BLaER1 treated with 17β-estradiol and CSF1 and Interleukin-3, amounts not matched to agents 10 nM and 100 nM (cell line): ENCODE measurements at regions not wholly inside any gene's neighbourhood (a gene's known extent, or its start where the extent isn't known, plus 50 kb on each side); places are given as distances from the start of the nearest gene placed in this dataset.
A peak's percentile ranks its signal among the peaks of the same experiment; 100 is the strongest.
"Not testable (repeated sequence)": the region's sequence is repeated elsewhere in the genome, so short reads cannot be mapped to it uniquely, and the experiment has no call there.

Source experiments
- H3K27ac ChIP-seq, 11 experiments: shearing (Covaris generic); formaldehyde crosslinking; 2 replicates each; pipeline ENCODE4 v1.8.1; 2022
- H3K27me3 ChIP-seq, 11 experiments: shearing (Covaris generic); formaldehyde crosslinking; 2 replicates each; pipeline ENCODE4 v1.8.1; 2022
- H3K36me3 ChIP-seq, 11 experiments: shearing (Covaris generic); formaldehyde crosslinking; 2 replicates each; pipeline ENCODE4 v1.8.1; 2022
- H3K4me1 ChIP-seq, 10 experiments: shearing (Covaris generic); formaldehyde crosslinking; 2 replicates each; pipeline ENCODE4 v1.8.1; 2022
- H3K4me2 ChIP-seq, 11 experiments: shearing (Covaris generic); formaldehyde crosslinking; 2 replicates each; pipeline ENCODE4 v1.8.1; 2022
- H3K4me3 ChIP-seq, 10 experiments: shearing (Covaris generic); formaldehyde crosslinking; 2 replicates each; pipeline ENCODE4 v1.8.1; 2022
- H3K9ac ChIP-seq, 11 experiments: shearing (Covaris generic); formaldehyde crosslinking; 2 replicates each; pipeline ENCODE4 v1.8.1; 2022
- H3K9me3 ChIP-seq, 11 experiments: shearing (Covaris generic); formaldehyde crosslinking; replicated peaks in 1 of 11; 2 replicates each; pipeline ENCODE4 v1.8.1; 2022
- H4K20me1 ChIP-seq, 11 experiments: shearing (Covaris generic); formaldehyde crosslinking; 2 replicates each; pipeline ENCODE4 v1.8.1; 2022
- Cebpa-rat ChIP-seq, 11 experiments: shearing (Covaris generic); IDR thresholded peaks; 2 replicates each; pipeline ENCODE4 v1.8.1; 2022

DNA sequence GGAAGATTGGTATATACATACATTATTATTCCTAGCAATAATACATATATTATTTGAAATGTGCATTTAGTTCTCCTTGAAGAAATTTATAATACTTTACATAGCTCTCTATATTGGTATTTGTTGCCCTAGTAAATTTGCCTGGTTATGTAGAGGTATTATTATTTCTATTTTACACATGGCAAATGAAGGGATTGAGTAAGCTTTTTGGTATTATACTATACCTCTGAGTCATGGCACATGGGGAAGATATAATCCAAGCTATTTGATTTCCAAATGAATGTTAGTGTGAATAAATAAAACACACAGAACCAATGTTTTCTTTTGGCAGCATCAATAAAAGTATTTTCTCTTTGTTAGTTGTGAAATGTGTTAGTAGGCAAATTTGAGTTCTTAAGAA lies 409.6 kb upstream of the SLC35B3 start:
- Histone ChIP-seq H4K20me1 (no peaks in the 10 kb centered on the region), H3K9me3 (no peaks in the 10 kb centered on the region), H3K27ac (no peak overlapping the region), H3K36me3 (no peaks in the 10 kb centered on the region), H3K4me3 (no peak overlapping the region), H3K27me3 (no peaks in the 10 kb centered on the region), H3K9ac (no peak overlapping the region), H3K4me2 (no peak overlapping the region), H3K4me1 (peaks cover 0 to 7% (median 0%) of the 10 kb centered on the region in 10 experiments; a peak in 3 of 20 replicates)
- no peak for TF ChIP-seq Cebpa-rat (IDR thresholded peaks at IDR 0.05)

DNA sequence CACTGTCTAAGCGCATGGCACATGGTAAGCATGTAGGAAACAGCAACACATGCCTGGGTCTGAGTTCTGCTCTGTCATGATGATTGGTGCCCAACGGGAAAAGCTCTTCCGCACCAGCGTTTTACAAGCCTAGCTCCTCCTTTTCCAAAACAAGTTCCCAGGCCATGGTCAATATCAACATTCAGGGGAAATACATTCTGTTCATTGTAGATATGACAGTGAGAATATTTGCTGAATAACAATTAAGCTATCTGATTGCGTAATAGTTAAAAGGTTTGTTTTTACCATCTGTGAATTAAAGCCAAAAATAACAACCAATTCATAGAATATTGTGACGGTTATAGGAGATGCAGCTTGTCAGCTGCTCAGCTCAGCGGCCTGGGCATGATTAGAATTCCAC lies 404.3 kb upstream of the SLC35B3 start:
- no peaks in the 10 kb centered on the region for H3K36me3 ChIP-seq
- no peak overlapping the region for H3K9ac ChIP-seq
- no peaks in the 10 kb centered on the region for H3K4me1 ChIP-seq
- no peaks in the 10 kb centered on the region for H3K27me3 ChIP-seq
- no peak overlapping the region for H3K27ac ChIP-seq
- no peaks in the 10 kb centered on the region for H4K20me1 ChIP-seq
- H3K9me3 ChIP-seq = no peaks in the 10 kb centered on the region
- no peak overlapping the region for H3K4me3 ChIP-seq
- no peak overlapping the region for H3K4me2 ChIP-seq
- peak in 9 of 11 experiments; percentile 35 to 96 (median 85); a peak in 18 of 22 replicates for TF ChIP-seq Cebpa-rat (IDR thresholded peaks at IDR 0.05)

DNA sequence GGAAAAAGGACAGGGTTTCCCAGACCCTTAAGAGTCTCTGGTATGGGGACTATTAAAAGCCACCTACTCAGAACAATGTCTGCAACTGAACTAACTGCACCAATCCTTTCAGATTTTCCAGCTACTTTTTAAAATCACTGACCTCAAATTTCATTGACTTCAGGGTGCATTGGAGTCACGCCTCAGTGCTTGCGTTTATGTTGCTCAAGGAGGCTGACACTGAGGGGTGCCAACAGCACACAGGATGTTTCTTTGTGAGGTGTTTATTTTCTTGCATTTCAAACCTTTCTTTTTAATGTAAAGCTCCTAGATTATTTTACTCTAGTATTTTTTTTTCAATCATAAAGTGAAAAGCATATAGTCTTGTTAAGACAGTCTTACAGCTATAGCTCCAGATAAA lies 402.0 kb upstream of the SLC35B3 start:
- Histone ChIP-seq H3K27ac (no peak overlapping the region), H3K9ac (no peak overlapping the region), H4K20me1 (no peaks in the 10 kb centered on the region), H3K36me3 (no peaks in the 10 kb centered on the region), H3K27me3 (no peaks in the 10 kb centered on the region), H3K9me3 (no peaks in the 10 kb centered on the region), H3K4me2 (no peak overlapping the region), H3K4me1 (no peaks in the 10 kb centered on the region), H3K4me3 (no peak overlapping the region)
- no peak for TF ChIP-seq Cebpa-rat (IDR thresholded peaks at IDR 0.05)

GRCh38 chr6:8832695-8833094 lies 397.4 kb upstream of the SLC35B3 start:
- H3K4me1 ChIP-seq, H3K4me3 ChIP-seq, H3K27ac ChIP-seq, H4K20me1 ChIP-seq, H3K27me3 ChIP-seq, H3K36me3 ChIP-seq, H3K9me3 ChIP-seq, H3K4me2 ChIP-seq, H3K9ac ChIP-seq: not testable (repeated sequence)

- H3K4me3 ChIP-seq = no peak overlapping the region
- H3K27ac ChIP-seq = no peak overlapping the region
- no peak overlapping the region for H3K9ac ChIP-seq
- no peak for TF ChIP-seq Cebpa-rat (IDR thresholded peaks at IDR 0.05)
- H3K4me1 ChIP-seq = no peaks in the 10 kb centered on the region
- no peaks in the 10 kb centered on the region for H3K9me3 ChIP-seq
- H3K27me3 ChIP-seq = no peaks in the 10 kb centered on the region
- no peaks in the 10 kb centered on the region for H4K20me1 ChIP-seq
- no peak overlapping the region for H3K4me2 ChIP-seq
- H3K36me3 ChIP-seq = no peaks in the 10 kb centered on the region
These were observed 396.2 kb upstream of the SLC35B3 start for GRCh38 chr6:8831366-8832152.

- H3K27ac ChIP-seq = no peak overlapping the region
- TF ChIP-seq Cebpa-rat (IDR thresholded peaks at IDR 0.05) = no peak
- H3K9ac ChIP-seq = no peak overlapping the region
- H3K4me2 ChIP-seq = no peak overlapping the region
- no peaks in the 10 kb centered on the region for H3K36me3 ChIP-seq
- H3K27me3 ChIP-seq = no peaks in the 10 kb centered on the region
- H3K4me1 ChIP-seq = no peaks in the 10 kb centered on the region
- no peak overlapping the region for H3K4me3 ChIP-seq
- no peaks in the 10 kb centered on the region for H3K9me3 ChIP-seq
- H4K20me1 ChIP-seq = no peaks in the 10 kb centered on the region
These were observed 395.4 kb upstream of the SLC35B3 start for GRCh38 chr6:8830794-8831193.

DNA sequence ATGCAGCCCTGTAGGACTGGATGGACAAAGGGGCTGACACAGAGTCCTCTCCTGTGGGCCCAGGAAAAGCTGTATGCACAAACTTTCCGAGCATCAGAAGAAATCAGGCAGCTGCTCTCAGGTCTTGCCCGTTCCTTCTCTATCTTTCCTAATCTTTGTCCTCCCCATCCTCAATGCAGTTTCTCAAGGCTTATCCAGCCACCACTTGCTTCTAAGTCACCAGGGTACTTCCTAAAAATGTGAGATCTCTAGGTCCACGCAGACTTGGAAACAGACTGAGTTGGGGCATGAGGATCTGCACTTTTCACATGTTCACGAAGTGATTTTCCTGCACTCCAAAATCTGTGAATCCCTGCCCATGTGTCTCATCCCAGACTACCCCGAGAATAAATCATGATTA lies 394.5 kb upstream of the SLC35B3 start:
- no peaks in the 10 kb centered on the region for H3K27me3 ChIP-seq
- H4K20me1 ChIP-seq = no peaks in the 10 kb centered on the region
- H3K36me3 ChIP-seq = no peaks in the 10 kb centered on the region
- no peak overlapping the region for H3K4me2 ChIP-seq
- H3K4me1 ChIP-seq = no peaks in the 10 kb centered on the region
- no peak overlapping the region for H3K27ac ChIP-seq
- no peak overlapping the region for H3K4me3 ChIP-seq
- H3K9ac ChIP-seq = no peak overlapping the region
- no peaks in the 10 kb centered on the region for H3K9me3 ChIP-seq
- TF ChIP-seq Cebpa-rat (IDR thresholded peaks at IDR 0.05) = no peak

GRCh38 chr6:8829296-8829695 lies 394.0 kb upstream of the SLC35B3 start:
- no peak for TF ChIP-seq Cebpa-rat (IDR thresholded peaks at IDR 0.05)
- H4K20me1 ChIP-seq = no peaks in the 10 kb centered on the region

DNA sequence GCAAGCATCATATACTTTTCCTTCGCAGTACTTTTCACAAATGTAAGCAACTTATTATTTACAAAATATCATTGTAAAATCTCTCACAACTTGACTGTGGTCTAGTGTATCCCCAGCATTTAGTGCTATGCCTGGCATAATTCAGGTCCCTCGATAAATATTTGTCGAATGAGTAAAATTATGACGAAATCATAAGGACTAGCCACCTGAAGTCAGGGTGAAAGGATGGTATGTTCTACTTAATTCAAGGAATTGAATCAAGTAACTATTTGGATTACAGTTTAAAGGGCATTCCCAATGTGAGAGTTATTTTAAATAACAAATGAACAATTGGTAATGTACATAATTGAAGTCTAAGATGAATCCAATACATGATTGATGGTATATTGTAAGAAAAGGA lies 393.0 kb upstream of the SLC35B3 start:
- no peak for TF ChIP-seq Cebpa-rat (IDR thresholded peaks at IDR 0.05)
- no peak overlapping the region for H3K4me2 ChIP-seq

More at GRCh38 chr6:8829296-8829695, 394.0 kb upstream of the SLC35B3 start:
- Histone ChIP-seq H3K36me3 (no peaks in the 10 kb centered on the region), H3K27ac (no peak overlapping the region), H3K9me3 (no peaks in the 10 kb centered on the region), H3K4me2 (no peak overlapping the region), H3K9ac (no peak overlapping the region), H3K4me1 (no peaks in the 10 kb centered on the region), H3K27me3 (no peaks in the 10 kb centered on the region), H3K4me3 (no peak overlapping the region)

GRCh38 chr6:8825726-8826125 lies 390.4 kb upstream of the SLC35B3 start:
- H3K36me3 ChIP-seq = no peaks in the 10 kb centered on the region
- no peaks in the 10 kb centered on the region for H4K20me1 ChIP-seq
- H3K4me1 ChIP-seq = no peaks in the 10 kb centered on the region
- no peaks in the 10 kb centered on the region for H3K27me3 ChIP-seq
- no peak overlapping the region for H3K4me3 ChIP-seq
- H3K9me3 ChIP-seq = 0 out of 22 replicates have a peak, but pooled peaks cover 0 to 5% (median 0%) of the 10 kb centered on the region in 11 experiments
- no peak overlapping the region for H3K9ac ChIP-seq
- no peak overlapping the region for H3K4me2 ChIP-seq
- no peak for TF ChIP-seq Cebpa-rat (IDR thresholded peaks at IDR 0.05)
- H3K27ac ChIP-seq = no peak overlapping the region

More for the DNA sequence above, 393.0 kb upstream of the SLC35B3 start:
- Histone ChIP-seq H3K9me3 (no peaks in the 10 kb centered on the region), H3K9ac (no peak overlapping the region), H4K20me1 (no peaks in the 10 kb centered on the region), H3K4me3 (no peak overlapping the region), H3K27me3 (no peaks in the 10 kb centered on the region), H3K4me1 (no peaks in the 10 kb centered on the region), H3K36me3 (no peaks in the 10 kb centered on the region), H3K27ac (no peak overlapping the region)
